HG03196 (cell line): ENCODE measurements at regions not wholly inside any gene's neighbourhood (a gene's known extent, or its start where the extent isn't known, plus 50 kb on each side); places are given as distances from the start of the nearest gene placed in this dataset.
"Not testable (repeated sequence)": the region's sequence is repeated elsewhere in the genome, so short reads cannot be mapped to it uniquely, and the experiment has no call there.

Experiments
- ATAC-seq: cut with Tn5 transposase; IDR thresholded peaks from one replicate; pipeline ENCODE4 v1.9.1; 2021; ENCODE audit not compliant: unreplicated experiment

DNA sequence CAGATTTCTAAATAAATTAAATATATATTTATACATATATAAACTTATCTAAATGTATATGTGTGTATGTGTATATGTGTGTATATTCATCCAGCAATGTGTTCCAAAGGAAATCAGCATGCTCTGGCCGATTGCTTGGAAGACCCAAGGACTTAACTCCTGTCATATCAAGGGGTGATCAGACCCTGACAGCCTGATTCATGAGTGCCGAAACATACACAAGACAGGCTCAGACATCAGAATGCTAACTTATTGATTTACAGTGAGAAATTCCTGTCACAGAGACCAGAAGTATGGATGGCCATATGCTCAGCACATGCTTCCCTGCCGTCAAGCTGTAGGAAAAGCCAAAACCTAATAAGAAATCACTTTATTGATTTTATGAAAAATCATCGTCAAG is 545.1 kb upstream of the NR5A2 start:
- no peak for ATAC-seq

DNA sequence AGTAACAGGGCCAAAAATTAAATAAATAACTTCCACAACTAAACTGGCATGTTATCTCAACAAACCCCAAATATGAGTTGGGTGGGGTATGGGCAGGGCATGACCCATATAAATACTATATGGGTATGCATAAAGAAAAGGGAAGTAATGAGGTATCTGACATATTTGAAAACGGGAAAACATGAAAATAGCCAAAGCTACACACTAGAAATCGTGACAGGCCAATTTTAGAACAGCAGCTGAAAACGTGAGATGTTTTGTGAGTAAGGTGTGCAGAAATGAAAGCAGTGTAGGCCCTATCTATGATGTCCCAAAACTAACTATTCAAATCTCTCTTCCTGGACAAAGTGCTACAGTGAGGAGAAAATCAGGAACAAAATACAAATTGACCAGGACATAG is 537.9 kb upstream of the NR5A2 start:
- no peak for ATAC-seq

DNA sequence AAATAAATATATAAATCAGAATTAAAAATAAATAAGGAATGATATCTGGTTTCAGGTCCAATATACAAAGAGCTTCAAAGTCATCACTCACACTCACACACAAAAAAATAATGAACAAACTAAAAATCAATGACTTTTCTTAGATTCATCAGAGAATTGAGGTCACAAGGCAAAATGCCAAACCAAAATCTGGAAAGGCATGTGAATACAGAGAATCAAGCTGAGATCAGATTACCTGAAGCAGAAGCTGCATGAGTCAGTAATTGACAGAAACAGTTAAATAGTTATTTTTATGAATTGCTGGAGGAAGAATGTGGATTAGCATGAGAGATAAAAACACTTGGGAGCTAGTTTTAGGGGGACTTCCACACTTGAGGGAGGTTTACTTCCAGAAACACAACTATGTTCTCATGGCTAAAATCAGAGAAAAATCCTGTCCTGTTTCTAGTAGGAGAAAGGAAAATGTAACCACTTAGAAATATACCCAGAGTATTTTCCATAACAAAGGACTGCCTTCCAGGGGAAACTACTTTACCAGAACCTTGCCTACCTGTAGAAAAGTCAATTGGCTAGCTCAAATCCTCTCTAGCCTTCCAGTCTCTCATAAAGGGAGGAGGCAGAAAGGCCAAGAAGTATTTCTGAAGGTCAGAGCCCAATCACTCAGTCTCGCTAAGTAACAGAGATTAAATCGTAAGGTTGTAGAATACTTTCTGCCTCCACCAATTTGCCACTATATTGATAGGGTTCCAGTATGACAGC is 536.6 kb upstream of the NR5A2 start:
- ATAC-seq = no peak

DNA sequence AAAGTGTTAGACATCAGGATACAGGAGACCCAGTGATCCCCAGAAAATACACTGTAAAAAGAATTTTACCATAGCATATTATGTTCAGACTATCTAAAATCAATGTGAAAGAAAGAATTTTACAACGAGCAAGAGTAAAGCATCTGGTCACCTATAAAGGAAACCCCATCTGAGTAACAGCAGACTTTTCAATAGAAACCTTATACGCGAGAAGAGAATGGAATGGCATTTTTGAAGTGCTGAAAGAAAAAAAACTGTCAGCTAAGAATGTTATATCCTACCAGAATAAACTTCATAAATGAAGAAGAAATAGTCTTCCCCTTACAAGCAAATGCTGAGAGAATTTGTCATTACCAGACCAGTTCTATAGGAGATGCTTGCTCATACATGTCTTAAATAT is 532.1 kb upstream of the NR5A2 start:
- ATAC-seq = no peak

DNA sequence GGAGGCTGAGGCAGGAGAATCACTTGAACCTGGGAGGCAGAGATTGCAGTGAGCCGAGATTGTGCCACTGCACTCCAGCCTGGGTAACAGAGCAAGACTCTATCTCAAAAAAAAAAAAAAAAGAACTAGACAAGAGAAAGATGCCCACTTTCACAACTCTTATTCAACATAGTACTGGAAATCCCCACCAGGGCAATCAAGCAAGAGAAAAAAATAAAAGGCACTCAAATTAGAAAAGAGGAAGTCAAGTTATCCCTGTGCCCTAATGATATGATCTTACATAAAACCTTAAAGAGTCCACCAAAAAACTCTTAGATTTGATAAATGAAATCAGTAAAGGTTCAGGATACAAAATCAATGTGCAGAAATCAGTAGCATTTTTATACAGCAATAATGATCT is 528.7 kb upstream of the NR5A2 start:
- ATAC-seq = peak; percentile 56

DNA sequence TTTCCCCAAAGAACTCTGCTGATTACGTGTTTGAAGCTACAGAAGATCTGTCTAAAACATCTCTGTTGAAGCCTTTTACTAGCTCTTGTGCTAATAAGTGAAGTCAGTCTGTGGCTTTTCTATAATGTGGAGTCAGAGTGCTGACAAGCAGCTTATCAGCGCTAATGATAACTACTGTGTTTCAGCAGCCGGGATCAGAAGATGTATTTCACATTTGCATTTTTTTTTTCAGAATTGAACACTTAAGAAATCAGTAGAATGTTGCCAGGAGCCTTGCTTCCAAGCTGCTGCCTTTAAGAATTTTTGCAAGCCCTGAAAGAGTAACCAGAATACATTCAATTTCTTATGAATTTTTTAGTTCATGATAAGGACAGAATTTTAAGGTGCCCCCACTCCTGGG is 519.4 kb upstream of the NR5A2 start:
- no peak for ATAC-seq

DNA sequence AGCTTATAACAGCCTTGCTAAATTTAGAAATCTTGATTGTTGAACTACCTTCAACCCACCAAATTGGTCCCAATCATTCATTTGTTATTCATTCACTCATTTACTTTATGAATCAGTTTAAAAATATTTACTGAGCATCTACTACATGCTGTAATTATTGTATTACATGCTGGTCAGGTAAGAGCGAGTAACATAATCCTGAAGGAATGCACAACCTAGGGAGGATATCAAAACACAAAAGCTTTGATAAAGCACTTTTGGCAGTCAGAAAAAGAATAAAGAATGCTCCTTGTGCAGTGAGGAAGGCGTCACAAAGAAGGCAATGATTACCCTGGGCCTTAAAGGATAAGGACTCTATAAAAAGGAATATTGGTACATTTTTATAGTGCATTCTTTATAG is 518.9 kb upstream of the NR5A2 start:
- ATAC-seq = no peak

DNA sequence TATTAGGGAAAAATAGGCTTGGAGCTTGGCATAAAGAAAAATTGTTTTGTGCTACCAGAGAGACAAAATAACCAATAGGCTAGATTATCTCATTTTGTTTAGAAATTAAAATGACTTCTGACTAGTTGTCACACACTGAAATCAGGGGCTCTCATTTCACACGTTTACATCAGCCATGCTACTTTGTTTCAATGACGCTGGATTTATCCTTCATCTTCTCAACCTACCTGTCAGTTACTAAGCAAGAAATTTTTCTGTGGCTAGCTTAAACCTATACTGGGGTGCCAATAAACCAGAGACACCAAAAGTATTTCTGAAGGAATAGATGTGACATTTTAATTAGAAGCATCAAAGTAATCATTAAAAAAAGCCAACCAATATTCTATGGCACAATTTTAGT is 518.1 kb upstream of the NR5A2 start:
- ATAC-seq = no peak

DNA sequence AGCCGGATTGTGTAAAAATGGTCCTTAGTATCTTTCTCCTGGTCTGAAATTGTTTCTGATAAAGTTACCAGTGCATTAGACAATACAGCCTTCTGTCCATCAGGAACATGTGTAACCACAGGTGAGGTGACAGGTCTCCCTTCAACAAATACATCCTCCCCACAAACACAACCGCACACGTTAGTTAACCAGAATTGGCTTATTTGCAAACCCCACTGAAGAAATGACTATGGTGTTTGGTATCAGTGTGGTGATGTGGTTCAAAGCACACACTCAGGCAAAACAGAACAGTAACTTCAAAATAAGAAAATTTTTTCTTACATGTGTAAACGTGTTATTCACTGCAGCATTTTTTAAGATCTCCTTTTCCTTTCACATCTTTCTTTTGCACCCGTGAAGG is 517.2 kb upstream of the NR5A2 start:
- ATAC-seq = peak; percentile 88

DNA sequence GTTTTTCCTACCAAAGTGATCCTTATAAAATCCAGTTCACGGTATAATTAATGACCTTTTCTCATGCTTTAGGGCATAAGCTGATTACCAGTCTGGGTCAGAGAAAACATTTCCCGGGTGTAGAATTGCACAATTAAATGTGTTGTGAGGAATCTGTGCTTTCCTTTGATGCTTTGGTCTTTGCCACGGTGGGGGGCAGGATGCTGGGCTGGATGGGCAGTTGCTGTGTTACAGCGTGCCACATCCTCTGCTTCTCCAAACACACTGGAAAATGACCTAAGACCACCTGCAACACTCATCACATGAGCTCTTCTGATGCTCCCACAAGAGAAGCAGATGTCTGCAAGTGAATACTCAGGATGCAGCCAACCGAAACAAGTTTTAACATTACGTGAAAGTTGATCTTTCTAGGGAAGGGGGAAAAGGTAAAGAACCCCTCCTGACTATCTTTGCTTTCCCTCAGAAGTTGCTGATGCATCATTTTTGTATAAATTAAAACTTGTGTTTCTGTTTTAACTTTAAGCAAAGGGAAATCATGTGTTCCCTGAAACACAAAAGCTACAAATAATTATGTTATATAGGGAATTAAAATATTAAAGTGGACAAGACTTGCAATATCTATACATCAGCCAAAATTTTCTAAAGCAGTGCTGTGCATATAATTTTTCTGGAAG is 515.3 kb upstream of the NR5A2 start:
- ATAC-seq = no peak

DNA sequence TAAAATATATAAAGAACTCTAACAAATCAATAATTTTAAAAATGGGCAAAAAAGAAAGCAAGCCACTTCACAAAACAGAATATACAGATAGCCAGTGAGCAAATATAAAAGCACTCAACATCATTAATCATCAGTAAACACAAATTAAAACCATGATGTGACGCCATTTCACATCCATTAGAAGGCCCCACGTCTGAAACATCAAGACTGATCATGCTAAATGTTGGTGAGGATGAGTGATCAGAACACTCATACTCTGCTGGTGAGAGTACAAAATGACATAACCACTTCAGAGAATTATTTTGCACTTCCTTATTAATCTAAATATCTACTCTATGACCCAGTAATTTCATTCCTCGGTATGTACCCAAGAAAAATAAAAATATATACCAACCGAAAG is 512.2 kb upstream of the NR5A2 start:
- ATAC-seq = no peak

DNA sequence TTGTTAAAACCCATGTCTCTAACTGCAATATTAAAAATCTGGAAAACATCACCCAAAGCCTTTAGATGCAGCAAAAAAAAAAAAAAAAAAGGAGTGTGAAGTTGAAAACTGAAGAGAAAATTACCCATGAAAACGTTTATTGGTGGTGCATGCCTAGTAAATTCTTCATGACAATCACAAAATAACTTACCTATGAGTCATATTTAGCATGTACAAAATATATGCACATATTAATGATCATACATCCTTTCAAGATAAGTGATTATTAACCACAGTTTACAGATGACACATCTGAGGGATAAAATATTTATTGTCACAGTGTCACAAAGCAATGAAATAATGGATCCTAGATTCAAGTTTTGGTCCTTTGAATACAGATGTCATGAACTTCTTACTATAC is 505.2 kb upstream of the NR5A2 start:
- no peak for ATAC-seq

DNA sequence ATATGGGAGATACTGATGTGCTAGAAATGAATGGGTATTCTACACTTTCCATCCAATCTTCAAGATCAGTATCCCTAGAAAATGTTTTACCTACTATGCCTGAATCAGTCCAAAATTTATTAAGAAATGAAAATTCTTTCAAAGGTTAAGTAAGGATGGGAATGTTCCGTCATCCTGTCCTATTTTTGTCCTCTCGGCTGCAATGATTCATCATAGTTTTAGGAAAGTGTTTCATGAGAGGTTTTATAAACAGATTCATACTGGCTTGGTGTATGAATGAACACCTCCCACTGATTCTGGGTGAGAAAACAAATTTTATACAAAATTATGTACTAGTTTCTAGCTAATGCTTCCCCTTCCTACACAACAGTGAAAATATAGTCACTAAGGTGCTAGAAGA is 504.6 kb upstream of the NR5A2 start:
- no peak for ATAC-seq

DNA sequence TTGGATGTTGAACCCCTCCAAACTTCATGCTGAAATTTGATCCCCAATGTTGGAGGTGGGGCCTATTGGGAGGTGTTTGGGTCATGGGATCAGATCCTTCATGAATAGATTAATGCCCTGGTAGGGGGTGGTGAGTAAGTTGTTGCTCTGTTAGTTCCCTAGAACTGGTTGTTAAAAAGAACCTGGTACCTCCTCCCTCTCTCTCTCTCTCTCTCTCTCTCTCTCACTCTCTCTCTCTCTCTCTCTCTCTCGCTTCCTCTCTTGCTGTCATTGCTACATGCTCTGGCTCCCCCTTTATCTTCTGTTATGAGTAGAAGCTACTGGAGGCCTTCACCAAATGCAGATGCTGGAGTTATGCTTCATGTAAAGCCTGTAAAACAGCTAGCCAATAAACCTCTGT is 498.2 kb upstream of the NR5A2 start:
- no peak for ATAC-seq

DNA sequence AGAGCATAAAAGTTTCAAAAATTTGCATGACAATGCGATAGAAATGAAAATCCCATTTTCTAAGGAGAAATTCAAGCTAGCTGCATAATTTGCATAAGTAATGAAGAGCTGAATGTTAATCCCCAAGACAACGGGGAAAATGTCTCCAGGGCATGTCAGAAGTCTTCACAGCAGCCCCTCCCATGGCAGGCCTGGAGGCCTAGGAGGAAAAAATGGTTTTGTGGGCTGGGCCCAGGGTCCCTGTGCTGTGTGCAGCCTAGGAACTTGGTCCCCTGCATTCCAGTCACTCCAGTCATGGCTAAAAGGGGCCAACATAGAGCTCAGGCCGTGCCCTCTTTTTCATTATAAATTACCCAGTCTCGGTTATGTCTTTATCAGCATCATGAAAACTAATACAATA is 494.1 kb upstream of the NR5A2 start:
- ATAC-seq = not testable (repeated sequence)

DNA sequence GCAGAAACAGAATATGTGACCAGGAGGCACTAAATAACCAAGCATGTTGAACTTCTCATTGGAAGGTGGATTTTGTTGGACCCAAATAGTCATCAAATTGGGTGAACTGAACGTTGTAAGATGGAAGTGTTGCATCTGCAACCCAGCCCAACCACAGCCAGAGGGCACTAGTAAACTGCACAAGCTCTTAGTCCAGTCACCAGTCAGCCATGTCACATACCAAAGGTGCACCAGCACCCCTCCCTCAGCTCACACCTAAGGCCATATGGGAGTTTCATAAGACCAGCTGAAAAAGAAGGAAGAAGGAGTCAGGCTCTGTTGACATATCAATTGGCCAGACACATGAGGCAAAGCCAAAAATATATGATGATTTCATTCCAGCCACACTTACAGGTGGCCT is 481.7 kb upstream of the NR5A2 start:
- peak; percentile 48 for ATAC-seq

DNA sequence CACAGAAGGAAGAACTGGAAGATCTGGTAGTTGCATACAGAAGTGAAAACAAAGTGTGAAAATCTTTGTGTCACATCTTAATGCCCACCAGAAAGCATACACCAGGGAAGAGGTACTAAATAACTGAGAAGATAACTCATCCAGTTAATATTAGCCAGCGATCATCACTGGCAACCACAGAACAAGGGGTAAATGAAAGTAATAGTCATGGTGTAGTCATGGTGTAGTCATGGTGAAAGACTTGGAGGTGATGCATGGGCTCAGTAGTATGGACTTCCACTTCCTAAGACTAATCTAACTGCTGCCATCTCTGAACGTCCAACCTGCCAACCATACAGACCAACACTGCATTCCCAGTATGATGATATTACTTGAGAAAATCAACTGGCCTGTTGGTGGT is 481.2 kb upstream of the NR5A2 start:
- ATAC-seq = peak; percentile 73

DNA sequence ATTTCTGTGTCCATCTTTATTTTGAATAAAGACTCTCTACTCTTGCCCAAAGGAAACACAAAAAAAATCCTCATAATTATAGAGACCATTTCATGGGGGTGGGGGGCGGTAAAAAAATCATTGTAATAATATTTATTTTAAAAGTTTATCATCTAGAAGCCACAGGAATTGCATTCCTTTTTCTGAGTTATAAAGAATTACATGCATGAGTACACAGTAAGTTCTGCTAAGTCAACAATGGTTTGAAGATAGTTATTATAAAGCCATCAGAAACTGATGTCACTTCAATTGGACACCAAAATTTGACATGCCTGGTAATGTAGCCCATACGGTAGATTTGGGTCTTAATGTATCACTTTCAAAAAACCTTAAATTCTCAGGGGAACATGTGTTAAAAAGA is 478.1 kb upstream of the NR5A2 start:
- no peak for ATAC-seq

DNA sequence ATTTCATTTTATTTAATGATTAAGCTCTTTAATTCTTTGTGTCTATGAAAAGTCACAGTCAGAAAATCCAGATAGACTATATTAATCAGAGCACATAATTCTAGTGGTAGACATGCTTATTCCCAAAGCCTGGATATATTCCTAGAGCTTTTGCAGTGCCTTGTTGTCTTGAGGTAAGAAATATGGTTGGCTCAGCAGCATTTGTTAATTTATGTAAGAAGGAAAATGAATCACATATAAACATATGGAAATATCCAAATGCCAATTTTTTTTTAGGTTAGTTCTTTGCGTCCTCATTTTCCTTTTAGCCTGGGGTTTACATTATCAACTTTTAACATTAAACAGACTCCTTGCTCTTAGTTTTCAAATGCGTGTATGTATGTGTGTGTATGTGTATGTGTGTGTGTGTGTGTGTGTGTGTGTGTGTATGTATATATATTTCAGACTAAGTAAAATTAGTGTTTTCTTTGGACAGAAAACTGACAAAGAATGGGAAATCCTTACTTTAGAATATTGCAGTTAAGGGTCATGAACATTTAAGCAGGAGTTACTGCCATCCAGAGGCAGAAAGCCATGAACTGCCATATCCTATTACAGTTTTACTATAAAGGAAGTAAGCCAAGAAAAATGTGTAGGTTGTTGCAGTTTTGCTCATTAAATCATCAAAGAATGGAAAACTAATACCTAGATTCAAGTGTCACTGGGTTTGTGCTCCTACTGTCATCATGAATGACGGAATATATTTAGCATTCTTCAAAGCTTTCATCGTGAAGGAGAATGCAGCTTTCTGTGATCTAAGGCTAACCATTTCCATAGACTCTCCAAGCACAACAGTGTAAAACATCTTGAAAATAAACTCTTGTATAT is 477.1 kb upstream of the NR5A2 start:
- ATAC-seq = no peak

DNA sequence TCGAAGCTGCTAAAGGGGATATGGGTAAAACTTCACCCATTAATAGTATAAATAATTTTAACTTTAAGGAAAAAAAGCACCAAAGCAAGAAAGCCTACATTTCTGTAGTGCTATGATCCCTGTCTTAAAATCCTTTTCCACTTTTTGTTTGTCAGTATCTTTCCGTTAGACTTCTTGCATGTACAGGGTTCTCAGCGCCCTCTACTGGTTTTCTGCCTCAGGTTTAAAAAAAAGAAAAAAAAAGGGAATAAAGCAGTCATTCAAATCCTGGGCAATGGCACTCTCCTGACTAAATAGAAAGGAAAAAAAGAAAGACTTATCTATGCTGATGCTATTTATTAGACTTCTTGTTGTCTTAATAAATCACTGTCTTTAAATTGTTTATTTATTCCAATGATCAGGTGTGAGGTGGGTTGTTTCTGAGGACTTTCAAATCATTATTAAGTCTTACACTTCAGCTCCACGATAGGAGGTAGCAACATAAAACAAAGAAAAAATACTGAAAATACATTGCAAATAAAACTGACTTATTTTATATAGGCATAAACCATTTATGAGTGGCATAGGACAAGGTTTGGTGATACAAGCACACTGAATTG is 475.4 kb upstream of the NR5A2 start:
- ATAC-seq = no peak

DNA sequence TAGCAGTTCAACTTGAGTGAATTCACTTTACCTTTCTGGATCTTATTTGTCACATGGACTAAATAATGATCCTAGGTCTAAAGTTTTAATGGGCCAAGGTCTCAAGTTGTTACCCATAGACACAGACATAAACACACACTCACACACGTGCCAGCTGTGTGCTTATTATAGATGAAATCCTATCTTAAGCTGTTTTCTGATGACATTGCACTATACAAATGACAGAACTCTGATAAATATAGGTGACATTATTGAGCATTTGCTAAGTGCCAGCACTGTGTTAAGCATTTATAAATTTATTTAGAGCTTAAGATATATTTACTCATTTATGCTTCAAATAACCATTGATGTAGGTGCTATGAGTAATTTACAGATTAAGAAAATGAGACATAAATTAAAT is 474.4 kb upstream of the NR5A2 start:
- no peak for ATAC-seq

DNA sequence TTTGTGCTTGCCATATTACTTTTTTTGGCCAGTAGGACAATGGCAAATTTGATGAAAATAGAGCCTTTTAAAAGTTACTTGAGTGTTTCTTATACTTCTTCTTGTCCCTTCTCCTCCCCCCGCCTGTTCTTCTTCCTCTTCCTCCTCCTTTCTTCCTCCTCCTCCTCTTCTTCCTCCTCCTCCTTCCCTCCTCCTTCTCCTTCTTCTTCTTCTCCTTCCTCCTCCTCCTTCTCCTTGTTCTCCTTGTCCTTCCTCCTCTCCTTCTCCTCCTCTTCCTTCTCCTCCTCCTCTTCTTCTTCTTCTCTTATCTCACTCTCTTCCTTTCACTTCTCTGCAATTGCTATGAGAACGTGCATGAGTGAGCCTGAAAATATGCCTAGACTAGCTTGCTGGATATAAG is 466.2 kb upstream of the NR5A2 start:
- ATAC-seq = no peak
